ENCODE measurements at regions not wholly inside any gene's neighbourhood (a gene's known extent, or its start where the extent isn't known, plus 50 kb on each side); places are given as distances from the start of the nearest gene placed in this dataset.

DNA sequence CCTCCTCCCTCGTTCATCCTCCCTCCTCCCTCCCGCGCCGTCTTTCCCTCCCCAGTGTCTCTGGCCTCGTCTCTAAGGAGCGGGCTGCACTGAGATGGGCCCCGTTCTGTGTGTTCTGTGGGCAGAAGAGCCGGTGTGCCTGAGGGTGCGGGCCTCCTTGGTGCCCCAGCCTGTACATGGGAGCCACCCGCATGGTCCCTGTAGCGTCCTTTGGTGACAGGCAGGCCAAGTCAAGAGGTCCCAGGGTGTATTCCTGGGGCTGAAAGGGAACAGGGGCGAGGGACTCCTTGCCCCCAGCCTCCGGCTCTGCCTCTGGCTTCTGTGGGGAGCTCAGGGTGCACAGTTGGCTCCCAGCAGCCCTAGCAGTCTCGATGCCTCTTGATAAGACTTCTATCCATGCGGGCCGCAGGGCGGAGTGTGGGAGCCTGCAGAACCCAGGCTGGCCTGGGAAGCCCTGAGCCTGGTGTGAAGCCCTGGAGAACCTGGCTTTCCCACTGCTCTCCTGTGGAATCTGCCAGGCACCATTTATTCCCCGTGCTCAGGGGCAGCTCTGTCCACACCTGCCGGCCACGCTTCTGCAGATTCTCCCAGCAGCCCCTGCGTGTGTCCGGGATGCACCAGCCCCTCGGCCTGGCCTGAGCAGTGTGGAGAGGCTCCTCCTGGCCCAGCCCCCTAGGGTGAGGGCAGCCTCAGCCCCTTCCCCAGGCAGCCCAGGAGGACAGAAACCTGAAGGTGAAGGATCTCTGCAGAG, 181.3 kb downstream of the KIF26A start:
- DNase-seq = no peak

DNA sequence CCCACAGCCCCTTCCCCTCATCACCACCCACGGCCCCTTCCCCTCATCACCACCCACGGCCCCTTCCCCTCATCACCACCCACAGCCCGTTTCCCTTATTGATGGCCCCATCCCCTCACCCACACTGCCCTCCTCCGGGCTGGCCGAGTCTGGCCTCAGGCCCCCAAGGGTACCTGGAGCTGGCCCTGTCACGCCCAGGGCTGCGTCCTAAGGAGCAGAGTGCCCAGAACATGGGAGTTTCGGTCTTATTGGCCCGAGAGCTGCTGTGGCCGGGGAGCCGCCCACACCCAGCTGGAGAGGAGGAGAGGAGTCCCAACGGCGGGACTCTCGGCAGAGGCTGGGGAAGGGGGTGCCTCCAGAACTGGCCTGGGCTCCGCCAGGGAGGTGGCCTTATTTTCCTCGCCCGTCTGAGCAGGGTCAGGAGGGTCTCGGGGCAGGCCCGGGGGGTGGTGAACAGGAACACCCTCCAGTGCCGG, 182.3 kb downstream of the KIF26A start:
- DNase-seq = no peak

DNA sequence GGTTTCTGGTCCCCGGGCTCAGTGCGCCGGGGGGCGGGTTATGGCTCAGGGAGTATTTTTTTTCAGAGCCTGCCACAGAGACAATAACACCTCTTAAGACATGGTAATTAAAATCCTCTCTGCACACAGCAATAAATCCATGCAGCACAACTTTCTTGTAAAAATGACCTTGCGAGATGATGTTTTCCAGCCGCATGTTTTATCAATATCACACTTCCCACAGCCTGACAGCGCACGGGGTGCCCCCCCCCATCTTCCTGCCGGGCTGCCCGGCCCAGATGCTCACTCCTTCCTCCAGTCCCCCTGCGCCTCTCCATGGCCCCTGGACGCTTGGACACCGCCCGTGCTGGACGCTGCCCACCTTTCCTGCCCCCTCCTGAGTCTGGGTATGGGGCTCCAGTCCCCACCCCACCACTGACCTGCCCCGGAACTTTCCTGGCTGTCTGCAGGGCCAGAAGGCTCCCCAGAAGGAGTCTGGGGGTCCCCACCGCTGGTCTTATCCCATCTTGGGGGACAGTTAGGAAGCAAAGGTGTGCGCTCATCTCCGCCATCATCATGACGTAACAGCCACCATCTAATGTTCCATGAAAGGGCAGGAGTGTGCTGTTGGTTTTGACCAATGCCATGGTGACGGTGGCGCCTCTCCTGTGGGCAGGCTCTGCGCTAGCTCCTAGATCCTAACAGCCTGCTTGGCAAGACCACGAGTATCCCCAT, 182.9 kb downstream of the KIF26A start:
- DNase-seq = peak; percentile 78 to 85

DNA sequence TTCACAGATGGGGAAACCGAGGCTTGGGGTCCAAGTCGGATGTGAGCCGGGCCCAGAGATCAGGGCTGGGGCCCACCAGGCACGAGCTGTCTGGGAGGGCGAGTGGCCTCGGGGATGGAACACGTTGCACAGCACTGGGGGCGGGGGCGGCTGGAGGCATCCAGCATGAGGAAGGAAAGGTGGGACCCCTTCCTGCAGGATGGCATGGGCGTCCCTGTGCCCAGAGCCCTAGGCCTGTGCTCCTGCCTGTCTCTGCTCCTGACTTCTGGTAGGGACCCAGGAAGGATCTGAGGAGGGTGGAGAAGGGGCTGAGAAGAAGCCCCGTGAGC, 183.4 kb downstream of the KIF26A start:
- no peak for DNase-seq

DNA sequence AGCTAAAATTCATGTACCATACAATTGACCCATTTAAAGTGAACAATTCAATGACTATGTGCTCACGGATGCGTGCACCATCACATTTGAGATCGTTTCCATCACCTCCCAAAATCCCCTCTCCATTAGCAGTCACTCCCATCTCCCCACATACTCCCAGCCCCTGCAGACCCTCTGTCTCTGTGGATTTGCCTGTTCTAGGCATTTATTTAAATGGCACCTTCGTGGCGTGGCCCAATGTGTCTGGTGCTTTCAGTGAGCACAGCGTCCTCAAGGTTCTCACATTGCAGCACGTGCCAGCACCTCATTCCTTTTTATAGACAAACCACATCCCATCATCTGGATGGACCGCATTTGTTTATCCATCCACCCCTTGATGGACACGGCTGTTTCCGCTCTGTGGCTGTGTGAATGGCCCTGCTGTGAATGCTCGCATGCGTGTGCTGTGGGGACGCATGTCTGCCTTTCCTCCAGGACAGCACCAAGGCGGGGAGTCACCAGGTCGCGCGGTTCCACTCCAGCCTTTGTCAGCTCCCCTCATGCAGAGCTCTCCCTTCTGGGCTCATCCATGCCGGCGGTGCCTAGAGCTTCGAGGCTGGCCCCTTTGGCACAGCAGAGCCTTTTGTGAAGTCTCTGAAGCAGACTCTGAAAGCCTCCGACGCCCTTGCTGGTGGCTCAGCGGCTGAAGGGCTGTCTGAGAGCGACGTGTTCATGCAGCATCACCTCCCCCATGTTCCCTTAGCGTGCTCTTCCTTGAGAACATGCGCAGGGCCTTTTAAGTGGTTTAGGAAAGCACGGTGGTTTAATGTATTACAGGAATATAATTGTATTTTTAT, 184.4 kb downstream of the KIF26A start:
- DNase-seq = no peak

DNA sequence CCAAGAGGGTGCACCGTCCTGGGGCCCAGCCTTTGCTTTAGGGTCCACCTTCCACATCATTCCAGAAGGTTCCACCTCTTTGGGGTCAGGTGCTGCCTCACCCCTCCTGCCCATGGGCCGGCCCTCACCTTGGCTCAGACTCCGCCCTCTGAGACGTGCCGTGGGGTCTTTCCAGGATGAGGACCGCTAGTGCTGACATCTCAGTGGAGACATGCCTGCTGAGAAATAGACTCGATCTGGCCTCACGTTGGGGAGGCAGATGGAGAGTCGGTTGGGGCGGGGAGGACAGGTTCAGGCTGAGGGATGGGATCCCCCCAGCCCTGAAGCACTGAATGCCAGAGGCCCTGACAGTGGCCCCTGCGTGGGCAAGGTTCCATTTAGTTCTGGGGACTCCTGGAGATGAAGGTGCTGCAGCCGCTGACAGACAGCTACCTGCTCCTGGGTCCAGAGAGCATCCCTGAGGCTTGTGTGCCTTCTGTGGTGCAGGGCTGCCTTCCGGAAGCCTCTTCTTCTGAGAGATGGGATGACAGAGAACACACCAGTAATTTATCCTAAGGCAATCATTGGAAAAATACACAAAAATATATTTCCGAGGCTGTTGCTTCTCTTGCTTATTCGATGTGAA, 185.3 kb downstream of the KIF26A start:
- DNase-seq = no peak

DNA sequence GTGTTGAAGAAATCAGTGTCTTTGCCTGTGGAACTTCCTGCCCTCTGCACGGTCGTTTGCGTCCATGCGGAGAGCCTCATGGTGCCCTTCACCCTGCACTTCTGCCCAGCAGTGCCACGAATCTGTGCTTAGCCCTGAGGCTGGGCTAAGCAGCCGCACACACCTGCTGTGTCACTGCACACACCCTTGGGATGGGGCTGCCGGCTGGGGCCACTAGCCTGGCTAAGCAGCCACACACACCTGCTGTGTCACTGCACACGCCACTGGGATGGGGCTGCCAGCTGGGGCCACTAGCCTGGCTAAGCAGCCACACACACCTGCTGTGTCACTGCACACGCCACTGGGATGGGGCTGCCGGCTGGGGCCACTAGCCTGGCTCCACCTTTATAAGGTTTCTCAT, 188.5 kb downstream of the KIF26A start:
- DNase-seq = no peak

DNA sequence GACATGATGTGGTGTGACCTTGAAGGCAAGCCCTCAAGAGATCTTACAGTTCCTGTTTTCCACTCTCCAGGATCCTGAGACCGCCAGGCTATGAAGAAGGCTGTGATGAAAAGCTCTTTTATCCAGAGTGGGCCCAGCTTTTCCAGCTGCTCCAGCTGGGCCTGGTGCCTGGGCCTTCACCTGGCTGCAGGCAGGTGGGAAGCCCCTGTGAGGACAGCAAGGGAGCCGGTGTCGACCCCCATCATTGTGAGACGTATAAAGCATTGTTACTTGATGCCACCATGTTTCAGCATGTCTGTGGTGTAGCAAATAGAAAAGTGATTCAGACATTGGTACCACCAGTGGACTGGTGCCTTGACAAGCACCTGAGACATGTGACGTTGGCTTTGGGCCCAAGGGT, 190.2 kb downstream of the KIF26A start:
- DNase-seq = no peak

DNA sequence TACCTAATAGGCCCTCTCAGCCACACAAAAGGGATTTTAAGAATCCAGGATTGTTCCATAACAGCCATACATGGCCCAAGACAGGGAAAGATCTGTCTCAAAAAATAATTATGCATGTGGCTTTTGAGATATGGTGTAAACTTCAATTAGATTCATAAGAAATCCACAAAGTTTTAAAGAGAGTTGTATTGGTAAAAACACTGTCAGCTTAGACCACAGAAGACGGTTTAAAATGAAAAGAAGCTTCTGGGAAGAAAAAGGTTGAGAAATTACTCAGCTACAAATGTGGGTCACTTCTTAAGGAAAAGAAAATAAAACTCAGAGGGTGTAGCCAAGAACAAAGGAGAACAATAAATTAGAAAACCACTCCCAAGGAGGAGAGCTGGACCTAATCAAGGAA, 191.4 kb downstream of the KIF26A start:
- DNase-seq = no peak

DNA sequence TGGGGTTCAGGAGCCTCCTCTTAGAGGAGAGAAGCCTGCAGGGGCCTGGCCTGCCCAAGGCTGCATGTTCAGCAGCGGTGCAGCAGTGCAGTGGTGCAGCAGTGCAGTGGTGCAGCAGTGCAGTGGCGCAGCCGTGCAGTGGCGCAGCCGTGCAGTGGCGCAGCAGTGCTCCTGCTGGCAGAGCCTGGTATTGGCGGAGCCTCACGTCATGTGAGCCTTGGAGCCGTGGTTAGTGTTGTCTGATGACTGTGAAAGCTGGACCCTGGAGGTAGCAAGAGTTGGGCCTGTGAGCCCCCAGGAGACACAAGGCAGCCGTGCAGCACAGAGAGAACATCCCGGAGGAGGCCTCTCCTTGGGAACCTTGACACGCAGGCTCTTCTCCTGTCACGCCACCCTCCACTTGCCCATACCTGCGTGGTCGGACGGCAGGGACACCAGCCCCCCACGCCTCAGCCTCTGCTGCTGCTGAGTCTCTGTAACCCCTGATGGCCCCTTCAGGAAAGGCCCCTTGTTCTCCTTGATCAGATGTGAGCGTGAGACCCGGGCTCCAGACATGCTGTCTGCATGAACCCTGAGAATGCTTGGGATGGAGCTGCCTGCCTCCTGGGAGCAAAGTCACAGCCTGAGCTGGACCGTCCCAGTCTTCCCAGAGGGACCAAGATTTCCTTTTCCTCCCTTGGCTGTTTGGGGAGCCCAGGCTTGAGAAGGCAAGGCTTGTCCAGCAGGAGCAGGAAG, 193.7 kb downstream of the KIF26A start:
- no peak for DNase-seq

DNA sequence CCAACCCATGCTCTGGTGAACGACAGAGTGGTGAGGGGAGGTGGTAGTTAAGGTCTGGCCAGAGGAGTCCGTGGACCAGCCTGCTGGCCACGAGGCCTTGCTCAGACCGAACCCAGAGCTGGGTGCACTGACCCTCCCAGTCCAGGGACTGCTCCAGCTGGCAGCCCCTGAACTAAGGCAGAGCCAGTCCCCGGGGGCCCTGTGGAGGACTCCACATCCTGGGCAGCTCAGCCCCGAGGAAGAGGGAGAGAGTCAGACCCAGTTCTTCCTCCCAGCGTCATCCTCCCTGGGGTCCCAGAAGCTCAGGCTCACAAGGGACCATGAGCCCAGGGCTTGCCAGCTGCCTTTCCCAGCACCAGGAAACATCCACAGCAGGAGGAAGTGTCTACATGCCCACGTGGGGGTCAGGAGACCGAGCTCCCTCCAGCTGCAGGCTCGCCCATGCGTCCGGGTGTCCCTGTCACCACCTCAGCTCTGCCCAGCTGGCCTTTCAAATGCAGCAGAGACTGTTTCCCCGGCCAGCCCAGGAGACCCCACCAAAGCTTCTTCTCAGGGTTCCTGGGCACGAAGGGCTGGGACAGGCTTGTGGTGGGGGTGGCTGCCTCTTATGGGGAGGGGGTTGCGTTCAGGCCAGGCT, 194.4 kb downstream of the KIF26A start:
- no peak for DNase-seq

DNA sequence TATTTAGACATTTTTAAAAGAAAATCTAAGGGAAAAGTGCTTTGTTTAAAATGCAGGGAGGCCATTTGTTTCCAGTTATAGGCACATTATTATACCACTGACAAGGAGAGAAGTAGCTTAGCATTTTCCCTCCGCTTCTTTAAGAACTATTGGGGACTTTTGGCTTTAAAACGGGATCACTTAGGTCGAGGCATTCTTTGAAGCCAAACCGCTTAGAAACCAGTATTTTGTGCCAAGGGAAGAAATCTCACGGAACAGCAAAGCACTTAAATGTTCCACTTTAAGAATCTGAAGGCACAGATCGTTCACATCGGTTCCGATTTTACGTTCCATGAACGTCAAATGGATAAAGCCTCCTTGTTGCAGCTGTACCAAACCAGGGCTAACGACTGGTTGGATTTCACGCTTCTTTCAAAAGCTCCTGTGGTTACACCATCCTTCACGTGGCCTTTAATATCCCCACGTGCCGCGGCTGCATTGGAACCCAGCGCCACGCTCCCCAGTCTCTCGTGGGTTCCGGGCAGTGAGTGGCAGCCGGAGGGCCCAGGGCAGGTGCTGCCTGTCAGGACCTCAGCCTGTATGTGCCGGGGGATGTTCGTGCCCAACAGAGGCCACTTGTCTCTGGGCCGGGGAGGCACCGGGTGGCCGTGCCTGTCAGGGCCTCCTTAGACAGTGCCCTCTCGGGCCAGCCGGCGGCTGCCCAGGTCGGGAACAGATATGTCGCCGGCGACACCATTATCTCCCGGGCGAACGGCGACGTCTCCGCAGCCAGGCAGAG, 195.4 kb downstream of the KIF26A start:
- DNase-seq = peak; percentile 60 to 70

DNA sequence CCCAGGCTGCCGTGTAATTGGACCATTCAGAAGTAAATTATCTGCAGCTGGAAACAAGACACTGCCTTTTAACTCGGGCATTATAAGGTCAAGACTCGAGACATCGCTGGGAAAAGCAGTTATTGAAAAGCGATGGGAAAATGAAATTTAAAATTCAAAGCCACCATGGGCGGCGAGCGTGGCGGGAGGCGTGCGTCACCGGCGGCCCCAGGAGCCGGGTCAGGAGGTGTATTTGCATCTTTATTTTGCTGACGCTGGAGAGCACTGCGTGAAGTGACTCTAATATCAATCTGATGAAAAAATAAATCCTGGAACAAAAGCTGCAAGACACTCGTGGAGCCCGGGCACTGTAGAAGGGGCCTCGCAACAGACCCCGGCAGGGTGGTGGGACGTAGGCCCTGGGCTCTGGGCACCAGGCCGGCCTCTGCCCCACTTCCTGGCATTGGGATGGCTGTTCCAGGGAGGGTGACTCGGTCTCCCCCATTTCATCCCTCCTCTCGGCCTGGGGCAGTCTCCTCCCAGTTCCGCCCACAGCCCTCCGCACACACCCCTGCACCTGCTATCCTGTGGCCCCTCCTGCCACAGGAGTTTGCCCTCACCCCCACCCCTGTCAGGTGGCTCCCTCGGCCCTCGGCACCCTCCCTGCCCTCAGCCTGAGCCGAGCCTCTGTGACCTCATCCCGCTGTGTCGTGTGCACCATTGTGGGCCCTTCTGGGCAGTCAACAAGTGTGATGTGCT, 196.2 kb downstream of the KIF26A start:
- no peak for DNase-seq

DNA sequence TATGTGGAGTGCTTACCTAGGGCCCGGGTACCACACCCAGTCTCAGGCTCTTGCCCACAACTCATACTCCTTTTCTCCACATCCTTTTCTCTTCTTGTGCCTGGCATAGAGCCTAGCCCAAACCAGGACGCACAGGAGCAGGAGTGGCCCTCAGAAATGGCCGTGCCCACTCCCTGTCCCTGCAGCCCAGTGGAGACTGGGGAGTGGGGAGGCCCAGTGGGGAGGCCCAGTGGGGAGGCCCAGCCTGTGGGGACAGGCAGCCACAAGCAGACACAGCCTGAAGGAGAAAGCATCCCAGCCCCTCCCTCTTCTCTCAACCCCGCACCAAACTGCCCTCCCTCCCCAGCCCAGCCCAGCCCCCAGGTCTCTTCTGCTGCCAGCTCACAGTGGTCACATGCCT, 196.8 kb downstream of the KIF26A start:
- DNase-seq = no peak

DNA sequence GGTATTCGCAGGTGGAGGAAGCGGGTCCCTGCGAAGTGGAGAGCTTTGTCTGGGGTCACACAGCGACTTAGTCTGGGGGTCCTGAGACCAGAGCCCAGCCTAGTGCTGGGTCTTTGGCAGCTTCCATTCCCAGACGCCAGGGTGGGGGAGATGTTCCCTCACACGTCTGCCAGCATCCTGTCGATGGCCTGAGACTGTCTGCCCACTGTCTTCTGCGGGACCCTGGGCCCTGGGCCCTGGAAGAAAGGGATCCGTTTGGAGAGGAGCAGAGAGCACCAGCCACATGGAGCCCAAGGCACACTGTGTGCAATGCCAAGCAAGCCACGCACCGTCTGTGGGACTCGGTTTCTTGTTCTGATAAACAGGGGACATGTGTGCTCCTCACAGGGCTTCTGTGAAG, 197.2 kb downstream of the KIF26A start:
- no peak for DNase-seq

DNA sequence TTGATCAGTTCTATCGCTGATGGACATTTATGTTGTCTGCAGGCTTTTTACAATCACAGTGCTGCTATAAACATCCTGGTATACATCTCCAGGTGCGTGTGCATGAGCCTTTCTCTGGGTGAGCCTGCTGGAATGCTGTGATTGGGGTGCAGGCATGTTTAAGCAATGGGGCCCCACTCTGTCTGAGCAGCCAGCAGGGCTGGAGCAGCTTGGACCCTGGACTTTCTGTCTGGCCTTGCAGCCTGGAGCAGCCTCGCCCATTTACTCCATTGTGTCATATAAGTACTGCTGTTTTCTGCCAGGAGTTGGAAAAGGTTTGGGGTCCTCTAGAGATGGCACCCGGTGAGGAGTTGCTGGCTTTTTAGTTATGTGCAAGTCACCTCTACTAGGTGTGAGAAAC, 199.0 kb downstream of the KIF26A start:
- DNase-seq = no peak

DNA sequence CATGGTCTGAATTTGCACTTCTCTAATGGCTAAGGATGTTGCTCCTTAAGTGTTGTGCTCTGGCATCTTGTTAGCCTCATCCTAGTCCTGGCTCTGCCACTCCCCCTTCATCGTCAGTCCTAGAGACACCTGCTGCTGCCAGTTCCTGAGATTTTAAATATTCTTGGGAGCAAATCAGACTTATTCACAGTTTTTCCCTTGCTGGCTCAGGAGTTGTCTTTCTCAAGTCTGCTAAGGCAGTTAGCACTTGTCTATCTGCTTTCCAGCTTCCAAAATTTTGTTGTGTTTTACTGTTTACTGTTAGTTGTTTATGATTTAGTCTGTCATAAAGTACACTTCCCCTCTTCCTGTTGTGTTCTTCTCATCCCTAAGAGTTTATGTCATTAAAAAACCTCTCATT, 201.0 kb downstream of the KIF26A start:
- no peak for DNase-seq

DNA sequence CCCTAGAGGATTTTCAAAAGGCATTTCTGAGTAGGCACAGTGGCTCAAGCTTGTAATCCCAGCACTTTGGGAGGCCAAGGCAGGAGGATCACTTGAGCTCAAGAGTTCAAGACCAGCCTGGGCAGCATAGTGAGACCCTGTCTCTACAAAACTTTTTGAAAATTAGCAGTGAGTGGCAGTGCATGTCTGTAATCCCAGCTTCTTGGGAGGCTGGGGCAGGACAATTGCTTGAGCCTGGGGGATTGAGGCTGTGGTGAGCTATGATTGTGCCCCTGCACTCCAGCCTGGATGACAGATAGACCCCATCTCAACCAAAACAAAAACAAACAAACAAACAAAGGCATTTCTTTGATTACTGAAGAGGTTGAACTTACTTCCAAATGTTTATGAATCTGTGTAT, 201.4 kb downstream of the KIF26A start:
- DNase-seq = no peak
